Loucy (cell line): ENCODE measurements at regions not wholly inside any gene's neighbourhood (a gene's known extent, or its start where the extent isn't known, plus 50 kb on each side); places are given as distances from the start of the nearest gene placed in this dataset.

ENCODE experiments used
- H2AFZ ChIP-seq: fragments of 200-600 bp; sonication (generic); 2 replicates; pipeline ENCODE4 v1.6.0; 2016; ENCODE audit warnings: antibody characterized with exemption, mild to moderate bottlenecking, low read length, moderate library complexity
- H3F3A ChIP-seq: fragments of 200-600 bp; 2 replicates; pipeline ENCODE4 v1.6.0; 2016; ENCODE audit warnings: antibody characterized with exemption, low read depth, mild to moderate bottlenecking
- H3K27me3 ChIP-seq: fragments of 200-600 bp; sonication (generic); 2 replicates; pipeline ENCODE4 v1.6.1; 2014; ENCODE audit warnings: low read length, mild to moderate bottlenecking; ENCODE audit not compliant: insufficient read depth, poor library complexity, severe bottlenecking
- H3K36me3 ChIP-seq: fragments of 200-600 bp; sonication (generic); 2 replicates; pipeline ENCODE4 v1.6.1; 2016; ENCODE audit warnings: low read length; ENCODE audit not compliant: insufficient read depth
- H3K4me1 ChIP-seq: fragments of 200-600 bp; sonication (generic); 2 replicates; pipeline ENCODE4 v1.5.1; 2014; ENCODE audit warnings: low read length, mild to moderate bottlenecking; ENCODE audit not compliant: insufficient read depth, poor library complexity, severe bottlenecking
- H3K4me2 ChIP-seq: fragments of 200-600 bp; sonication (generic); 2 replicates; pipeline ENCODE4 v1.6.0; 2014; ENCODE audit warnings: antibody characterized with exemption, low read length, low read depth, mild to moderate bottlenecking; ENCODE audit not compliant: poor library complexity, severe bottlenecking
- H3K4me3 ChIP-seq: fragments of 200-600 bp; sonication (generic); 2 replicates; pipeline ENCODE4 v1.5.1; 2014; ENCODE audit warnings: low read length, mild to moderate bottlenecking, mixed read lengths; ENCODE audit not compliant: poor library complexity, severe bottlenecking
- H3K79me2 ChIP-seq: fragments of 200-600 bp; sonication (generic); 2 replicates; pipeline ENCODE4 v1.6.1; 2014; ENCODE audit warnings: low read length; ENCODE audit not compliant: insufficient read depth
- H3K9ac ChIP-seq: fragments of 200-600 bp; sonication (generic); 2 replicates; pipeline ENCODE4 v1.6.0; 2014; ENCODE audit warnings: mild to moderate bottlenecking, low read depth, low read length, moderate library complexity; ENCODE audit not compliant: poor library complexity, severe bottlenecking
- H3K9me2 ChIP-seq: fragments of 200-600 bp; sonication (generic); replicated peaks from 2 replicates; pipeline ENCODE4 v1.6.1; 2016; ENCODE audit warnings: low read depth, low read length, mixed read lengths
- H3K9me3 ChIP-seq: fragments of 200-600 bp; sonication (generic); 2 replicates; pipeline ENCODE4 v1.6.1; 2014; ENCODE audit warnings: mild to moderate bottlenecking, antibody characterized with exemption, low read length, low read depth; ENCODE audit not compliant: insufficient read depth
- H4K20me1 ChIP-seq: fragments of 200-600 bp; sonication (generic); 2 replicates; pipeline ENCODE4 v1.6.0; 2014; ENCODE audit warnings: antibody characterized with exemption, low read length, mild to moderate bottlenecking; ENCODE audit not compliant: insufficient read depth, poor library complexity, severe bottlenecking
- CTCF ChIP-seq: fragments of 200-600 bp; sonication (generic); conservative IDR thresholded peaks from 2 replicates; pipeline ENCODE4 v1.5.1; 2014; ENCODE audit warnings: mild to moderate bottlenecking, antibody characterized with exemption, low read length
- EZH2phosphoT487 ChIP-seq: fragments of 200-600 bp; IDR thresholded peaks from 2 replicates; pipeline ENCODE4 v1.6.1; 2018; ENCODE audit warnings: antibody characterized with exemption, mild to moderate bottlenecking, moderate library complexity, borderline replicate concordance

- H3K79me2 ChIP-seq, result no peaks in the 10 kb centered on the region
- no peaks in the 10 kb centered on the region for H3F3A ChIP-seq
- H3K4me3 ChIP-seq, result no peak overlapping the region
- no peak overlapping the region for H3K4me2 ChIP-seq
- H3K4me1 ChIP-seq, result no peaks in the 10 kb centered on the region
- no peaks in the 10 kb centered on the region for H3K27me3 ChIP-seq
- H4K20me1 ChIP-seq, result no peaks in the 10 kb centered on the region
- H3K36me3 ChIP-seq, result no peaks in the 10 kb centered on the region
- H2AFZ ChIP-seq, result no peak overlapping the region
- H3K9me3 ChIP-seq, result no peaks in the 10 kb centered on the region
- TF ChIP-seq CTCF (no peak), EZH2phosphoT487 (no peak)
- H3K9me2 ChIP-seq, result no peaks in the 10 kb centered on the region
- H3K9ac ChIP-seq, result no peak overlapping the region
Measured at GRCh38 chr4:36553453-36553852, 272.0 kb downstream of the DTHD1 start.

- Histone ChIP-seq H3K4me3 (no peak overlapping the region), H3K4me2 (no peak overlapping the region), H3K9me2 (no peaks in the 10 kb centered on the region), H3K27me3 (no peaks in the 10 kb centered on the region), H3K9ac (no peak overlapping the region), H3F3A (no peaks in the 10 kb centered on the region), H3K36me3 (no peaks in the 10 kb centered on the region), H3K4me1 (no peaks in the 10 kb centered on the region), H2AFZ (no peak overlapping the region), H3K9me3 (no peaks in the 10 kb centered on the region), H3K79me2 (no peaks in the 10 kb centered on the region), H4K20me1 (no peaks in the 10 kb centered on the region)
- TF ChIP-seq EZH2phosphoT487 (no peak), CTCF (no peak)
Measured at GRCh38 chr4:36556984-36557383, 275.6 kb downstream of the DTHD1 start.

GRCh38 chr4:36568575-36568974, 287.2 kb downstream of the DTHD1 start:
- no peak overlapping the region for H3K4me3 ChIP-seq

More at GRCh38 chr4:36568575-36568974, 287.2 kb downstream of the DTHD1 start:
- H3K27me3 ChIP-seq, result no peaks in the 10 kb centered on the region
- H3K9ac ChIP-seq, result no peak overlapping the region
- no peaks in the 10 kb centered on the region for H3F3A ChIP-seq
- no peaks in the 10 kb centered on the region for H3K4me1 ChIP-seq
- H3K4me2 ChIP-seq, result no peak overlapping the region
- no peaks in the 10 kb centered on the region for H3K36me3 ChIP-seq
- no peak overlapping the region for H2AFZ ChIP-seq
- TF ChIP-seq EZH2phosphoT487, result no peak
- no peak for TF ChIP-seq CTCF
- H3K9me3 ChIP-seq, result no peaks in the 10 kb centered on the region
- H3K9me2 ChIP-seq, result 0 out of 2 replicates have a peak, but pooled peaks cover 5% of the 10 kb centered on the region
- H4K20me1 ChIP-seq, result no peaks in the 10 kb centered on the region
- no peaks in the 10 kb centered on the region for H3K79me2 ChIP-seq
